ENCODE measurements at regions not wholly inside any gene's neighbourhood (a gene's known extent, or its start where the extent isn't known, plus 50 kb on each side); places are given as distances from the start of the nearest gene placed in this dataset.

- DNase-seq (ENCODE audit: low read depth in 2 of 3, low spot score in 2 of 3), result no peak
Observed at GRCh38 chr1:172753964-172754363, 95.1 kb downstream of the FASLG start.

GRCh38 chr1:172754609-172755008 is 95.7 kb downstream of the FASLG start:
- DNase-seq (ENCODE audit: low read depth in 2 of 3, low spot score in 2 of 3), result no peak

GRCh38 chr1:172755099-172755498 is 96.2 kb downstream of the FASLG start:
- DNase-seq (ENCODE audit: low read depth in 2 of 3, low spot score in 2 of 3), result no peak

GRCh38 chr1:172756024-172756423 is 97.1 kb downstream of the FASLG start:
- DNase-seq (ENCODE audit: low read depth in 2 of 3, low spot score in 2 of 3), result no peak

GRCh38 chr1:172758259-172758658 is 99.4 kb downstream of the FASLG start:
- no peak for DNase-seq (ENCODE audit: low read depth in 2 of 3, low spot score in 2 of 3)

GRCh38 chr1:172760121-172760520 is 101.2 kb downstream of the FASLG start:
- no peak for DNase-seq (ENCODE audit: low read depth in 2 of 3, low spot score in 2 of 3)

- no peak for DNase-seq (ENCODE audit: low read depth in 2 of 3, low spot score in 2 of 3)
Observed at GRCh38 chr1:172761581-172762486, 102.9 kb downstream of the FASLG start.

- DNase-seq (ENCODE audit: low read depth in 2 of 3, low spot score in 2 of 3), result no peak
Observed at GRCh38 chr1:172763057-172763456, 104.2 kb downstream of the FASLG start.

GRCh38 chr1:172764378-172764777 is 105.5 kb downstream of the FASLG start:
- DNase-seq (ENCODE audit: low read depth in 2 of 3, low spot score in 2 of 3), result peak in 1 of 3 experiments; percentile 8

GRCh38 chr1:172766462-172766861 is 107.6 kb downstream of the FASLG start:
- DNase-seq (ENCODE audit: low read depth in 2 of 3, low spot score in 2 of 3), result no peak

- DNase-seq (ENCODE audit: low read depth in 2 of 3, low spot score in 2 of 3), result no peak
Observed at GRCh38 chr1:172770071-172770470, 111.2 kb downstream of the FASLG start.

GRCh38 chr1:172774561-172774960 is 115.7 kb downstream of the FASLG start:
- DNase-seq (ENCODE audit: low read depth in 2 of 3, low spot score in 2 of 3), result no peak

GRCh38 chr1:172775606-172776005 is 116.7 kb downstream of the FASLG start:
- DNase-seq (ENCODE audit: low read depth in 2 of 3, low spot score in 2 of 3), result no peak

- no peak for DNase-seq (ENCODE audit: low read depth in 2 of 3, low spot score in 2 of 3)
Observed at GRCh38 chr1:172776071-172776470, 117.2 kb downstream of the FASLG start.

- DNase-seq (ENCODE audit: low read depth in 2 of 3, low spot score in 2 of 3), result no peak
Observed at GRCh38 chr1:172777767-172778166, 118.9 kb downstream of the FASLG start.

- DNase-seq (ENCODE audit: low read depth in 2 of 3, low spot score in 2 of 3), result no peak
Observed at GRCh38 chr1:172778456-172779455, 119.9 kb downstream of the FASLG start.

GRCh38 chr1:172779491-172779890 is 120.6 kb downstream of the FASLG start:
- no peak for DNase-seq (ENCODE audit: low read depth in 2 of 3, low spot score in 2 of 3)

- DNase-seq (ENCODE audit: low read depth in 2 of 3, low spot score in 2 of 3), result no peak
Observed at GRCh38 chr1:172781513-172782140, 122.7 kb downstream of the FASLG start.

GRCh38 chr1:172789840-172790239 is 130.9 kb downstream of the FASLG start:
- no peak for DNase-seq (ENCODE audit: low read depth in 2 of 3, low spot score in 2 of 3)

GRCh38 chr1:172790245-172790644 is 131.3 kb downstream of the FASLG start:
- DNase-seq (ENCODE audit: low read depth in 2 of 3, low spot score in 2 of 3), result no peak

GRCh38 chr1:172793823-172794222 is 134.9 kb downstream of the FASLG start:
- no peak for DNase-seq (ENCODE audit: low read depth in 2 of 3, low spot score in 2 of 3)

Data from activated CD8-positive, alpha-beta memory T cell treated with anti-CD3 and anti-CD28 coated beads for 48 hours (primary cell).